ENCODE measurements at regions not wholly inside any gene's neighbourhood (a gene's known extent, or its start where the extent isn't known, plus 50 kb on each side); places are given as distances from the start of the nearest gene placed in this dataset.

- H3K27ac Mint-ChIP-seq, result no peak overlapping the region
- peaks cover 27% of the 10 kb centered on the region for H3K9me3 Mint-ChIP-seq
- no peaks in the 10 kb centered on the region for H3K36me3 Mint-ChIP-seq (ENCODE audit: low read depth)
- TF ChIP-seq CTCF (IDR thresholded peaks at IDR 0.05), result no peak
- no peak for DNase-seq
- H3K27me3 Mint-ChIP-seq (ENCODE audit: low read depth, poor library complexity), result peaks cover 33% of the 10 kb centered on the region
- no peaks in the 10 kb centered on the region for H3K4me1 Mint-ChIP-seq
- H3K4me3 Mint-ChIP-seq, result no peak overlapping the region
Measured at GRCh38 chr6:165863801-165864200, 200.8 kb upstream of the PDE10A start.

GRCh38 chr6:165862813-165863212 lies 199.8 kb upstream of the PDE10A start:
- H3K4me3 Mint-ChIP-seq, result no peak overlapping the region
- no peak overlapping the region for H3K27ac Mint-ChIP-seq
- no peaks in the 10 kb centered on the region for H3K36me3 Mint-ChIP-seq (ENCODE audit: low read depth)
- peaks cover 42% of the 10 kb centered on the region for H3K27me3 Mint-ChIP-seq (ENCODE audit: low read depth, poor library complexity)
- H3K4me1 Mint-ChIP-seq, result no peaks in the 10 kb centered on the region
- no peak for TF ChIP-seq CTCF (IDR thresholded peaks at IDR 0.05)
- peaks cover 17% of the 10 kb centered on the region for H3K9me3 Mint-ChIP-seq
- no peak for DNase-seq

- peaks cover 54% of the 10 kb centered on the region for H3K27me3 Mint-ChIP-seq (ENCODE audit: low read depth, poor library complexity)
Measured at GRCh38 chr6:165861226-165861625, 198.2 kb upstream of the PDE10A start.

GRCh38 chr6:165858586-165858985 lies 195.5 kb upstream of the PDE10A start:
- H3K9me3 Mint-ChIP-seq, result no peaks in the 10 kb centered on the region
- H3K36me3 Mint-ChIP-seq (ENCODE audit: low read depth), result no peaks in the 10 kb centered on the region

More at GRCh38 chr6:165861226-165861625, 198.2 kb upstream of the PDE10A start:
- Mint-ChIP-seq H3K36me3 (ENCODE audit: low read depth) (no peaks in the 10 kb centered on the region), H3K27ac (no peak overlapping the region), H3K9me3 (peaks cover 1% of the 10 kb centered on the region), H3K4me3 (no peak overlapping the region), H3K4me1 (no peaks in the 10 kb centered on the region)
- no peak for DNase-seq
- TF ChIP-seq CTCF (IDR thresholded peaks at IDR 0.05), result no peak

GRCh38 chr6:165855856-165856255 lies 192.8 kb upstream of the PDE10A start:
- Mint-ChIP-seq H3K27me3 (ENCODE audit: low read depth, poor library complexity) (peaks cover 88% of the 10 kb centered on the region), H3K27ac (no peak overlapping the region), H3K36me3 (ENCODE audit: low read depth) (no peaks in the 10 kb centered on the region), H3K4me1 (no peaks in the 10 kb centered on the region), H3K9me3 (no peaks in the 10 kb centered on the region), H3K4me3 (no peak overlapping the region)
- TF ChIP-seq CTCF (IDR thresholded peaks at IDR 0.05), result no peak
- DNase-seq, result no peak

More at GRCh38 chr6:165858586-165858985, 195.5 kb upstream of the PDE10A start:
- Mint-ChIP-seq H3K4me3 (no peak overlapping the region), H3K27me3 (ENCODE audit: low read depth, poor library complexity) (peaks cover 77% of the 10 kb centered on the region), H3K27ac (no peak overlapping the region), H3K4me1 (no peaks in the 10 kb centered on the region)
- TF ChIP-seq CTCF (IDR thresholded peaks at IDR 0.05), result peak; percentile 44
- no peak for DNase-seq

- Mint-ChIP-seq H3K4me1 (peaks cover 3% of the 10 kb centered on the region), H3K4me3 (no peak overlapping the region), H3K27me3 (ENCODE audit: low read depth, poor library complexity) (peaks cover 90% of the 10 kb centered on the region)
Measured at GRCh38 chr6:165854863-165855593, 192.0 kb upstream of the PDE10A start.

More at GRCh38 chr6:165854863-165855593, 192.0 kb upstream of the PDE10A start:
- no peak for TF ChIP-seq CTCF (IDR thresholded peaks at IDR 0.05)
- Mint-ChIP-seq H3K27ac (no peak overlapping the region), H3K36me3 (ENCODE audit: low read depth) (no peaks in the 10 kb centered on the region), H3K9me3 (no peaks in the 10 kb centered on the region)
- DNase-seq, result no peak
